Fibroblast of mammary gland (primary cell): ENCODE measurements at regions not wholly inside any gene's neighbourhood (a gene's known extent, or its start where the extent isn't known, plus 50 kb on each side); places are given as distances from the start of the nearest gene placed in this dataset.

Source experiments
- DNase-seq: peaks from one replicate; pipeline ENCODE4 v3.0.0-alpha.2; 2010; ENCODE audit warnings: low read depth
- H3K4me3 ChIP-seq: 2 replicates; pipeline ENCODE4 v1.5.1; 2011; ENCODE audit warnings: low read depth, mild to moderate bottlenecking, low read length, moderate library complexity; ENCODE audit not compliant: control insufficient read depth
- TF ChIP-seq, protein P1 (sequence below): conservative IDR thresholded peaks from 2 replicates; pipeline ENCODE4 v1.5.1; 2011; ENCODE audit warnings: low read depth, low read length, inconsistent platforms; ENCODE audit not compliant: control insufficient read depth, insufficient read depth

DNA sequence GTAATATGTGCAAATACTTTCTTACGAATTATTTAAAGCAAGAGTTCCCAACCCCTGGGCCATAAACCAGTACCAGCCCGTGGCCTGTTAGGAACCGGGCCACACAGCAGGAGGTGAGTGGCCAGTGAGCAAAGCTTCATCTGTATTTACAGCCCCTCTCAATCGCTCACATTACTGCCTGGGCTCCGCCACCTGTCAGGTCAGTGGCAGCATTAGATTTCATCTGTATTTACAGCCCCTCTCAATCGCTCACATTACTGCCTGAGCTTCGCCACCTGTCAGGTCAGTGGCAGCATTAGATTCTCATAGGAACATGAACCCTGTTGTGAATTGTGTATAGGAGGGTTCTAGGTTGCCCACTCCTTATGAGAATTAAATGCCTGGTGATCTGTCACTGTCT is 142.0 kb downstream of the RNASET2 start:
- H3K4me3 ChIP-seq: no peak overlapping the region
- TF ChIP-seq, protein P1, sequence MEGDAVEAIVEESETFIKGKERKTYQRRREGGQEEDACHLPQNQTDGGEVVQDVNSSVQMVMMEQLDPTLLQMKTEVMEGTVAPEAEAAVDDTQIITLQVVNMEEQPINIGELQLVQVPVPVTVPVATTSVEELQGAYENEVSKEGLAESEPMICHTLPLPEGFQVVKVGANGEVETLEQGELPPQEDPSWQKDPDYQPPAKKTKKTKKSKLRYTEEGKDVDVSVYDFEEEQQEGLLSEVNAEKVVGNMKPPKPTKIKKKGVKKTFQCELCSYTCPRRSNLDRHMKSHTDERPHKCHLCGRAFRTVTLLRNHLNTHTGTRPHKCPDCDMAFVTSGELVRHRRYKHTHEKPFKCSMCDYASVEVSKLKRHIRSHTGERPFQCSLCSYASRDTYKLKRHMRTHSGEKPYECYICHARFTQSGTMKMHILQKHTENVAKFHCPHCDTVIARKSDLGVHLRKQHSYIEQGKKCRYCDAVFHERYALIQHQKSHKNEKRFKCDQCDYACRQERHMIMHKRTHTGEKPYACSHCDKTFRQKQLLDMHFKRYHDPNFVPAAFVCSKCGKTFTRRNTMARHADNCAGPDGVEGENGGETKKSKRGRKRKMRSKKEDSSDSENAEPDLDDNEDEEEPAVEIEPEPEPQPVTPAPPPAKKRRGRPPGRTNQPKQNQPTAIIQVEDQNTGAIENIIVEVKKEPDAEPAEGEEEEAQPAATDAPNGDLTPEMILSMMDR: no peak
- DNase-seq: no peak

DNA sequence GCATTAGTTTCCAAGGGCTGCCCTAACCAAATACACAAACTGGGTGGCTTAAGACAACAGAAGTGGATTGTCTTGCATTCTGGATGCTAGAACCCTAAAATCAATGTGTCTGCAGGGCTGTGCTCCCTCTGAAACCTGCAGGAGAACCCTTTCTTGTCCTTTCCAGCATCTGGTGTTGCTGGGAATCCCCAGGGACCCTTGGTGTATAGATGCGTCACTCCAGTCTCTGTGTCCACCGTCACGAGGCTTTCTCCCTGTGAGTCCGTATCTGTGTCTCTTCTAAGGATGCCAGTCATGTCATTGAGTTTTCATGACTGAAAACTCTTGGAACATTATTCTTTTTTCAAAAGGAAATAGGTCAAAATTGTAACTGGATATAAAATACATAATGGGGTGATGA is 142.9 kb downstream of the RNASET2 start:
- H3K4me3 ChIP-seq: no peak overlapping the region
- TF ChIP-seq, protein P1: no peak
- no peak for DNase-seq

DNA sequence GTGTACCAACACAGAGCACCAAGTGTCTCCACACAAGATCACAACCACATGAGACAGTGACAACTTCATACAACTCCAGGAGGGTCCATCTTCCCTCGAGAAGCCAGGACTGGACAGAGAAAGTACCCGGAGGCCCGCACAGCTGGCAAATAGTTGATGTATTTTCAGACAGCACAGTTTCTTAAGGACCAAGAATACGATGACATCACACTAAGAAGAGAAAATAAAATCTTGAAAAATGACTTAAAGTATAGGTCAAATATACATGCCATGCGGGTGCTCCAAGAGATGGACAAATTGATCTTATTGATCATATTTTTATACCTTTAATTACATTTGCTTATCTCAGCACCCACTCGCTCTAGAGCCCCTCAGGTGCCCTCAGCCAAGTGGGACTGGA is 145.5 kb downstream of the RNASET2 start:
- no peak overlapping the region for H3K4me3 ChIP-seq
- no peak for DNase-seq
- TF ChIP-seq, protein P1: no peak

DNA sequence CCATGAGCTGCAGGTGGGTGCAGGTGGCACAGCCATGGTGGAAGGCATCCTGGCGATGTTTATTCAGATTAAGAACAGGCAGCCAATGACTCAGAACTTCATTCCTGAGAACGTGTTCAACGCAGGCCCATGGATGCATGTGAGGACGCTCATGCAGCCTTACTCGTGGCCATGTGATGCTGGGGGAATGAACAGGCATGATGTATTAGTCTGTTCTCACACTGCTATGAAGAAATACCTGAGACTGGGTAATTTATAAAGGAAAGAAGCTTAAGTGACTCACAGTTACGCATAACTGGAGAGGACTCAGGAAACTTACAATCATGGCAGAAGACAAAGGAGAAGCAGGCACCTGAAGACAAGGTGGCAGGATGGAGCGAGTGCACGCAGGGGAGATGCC is 146.6 kb downstream of the RNASET2 start:
- no peak overlapping the region for H3K4me3 ChIP-seq
- DNase-seq: no peak
- TF ChIP-seq, protein P1: no peak

DNA sequence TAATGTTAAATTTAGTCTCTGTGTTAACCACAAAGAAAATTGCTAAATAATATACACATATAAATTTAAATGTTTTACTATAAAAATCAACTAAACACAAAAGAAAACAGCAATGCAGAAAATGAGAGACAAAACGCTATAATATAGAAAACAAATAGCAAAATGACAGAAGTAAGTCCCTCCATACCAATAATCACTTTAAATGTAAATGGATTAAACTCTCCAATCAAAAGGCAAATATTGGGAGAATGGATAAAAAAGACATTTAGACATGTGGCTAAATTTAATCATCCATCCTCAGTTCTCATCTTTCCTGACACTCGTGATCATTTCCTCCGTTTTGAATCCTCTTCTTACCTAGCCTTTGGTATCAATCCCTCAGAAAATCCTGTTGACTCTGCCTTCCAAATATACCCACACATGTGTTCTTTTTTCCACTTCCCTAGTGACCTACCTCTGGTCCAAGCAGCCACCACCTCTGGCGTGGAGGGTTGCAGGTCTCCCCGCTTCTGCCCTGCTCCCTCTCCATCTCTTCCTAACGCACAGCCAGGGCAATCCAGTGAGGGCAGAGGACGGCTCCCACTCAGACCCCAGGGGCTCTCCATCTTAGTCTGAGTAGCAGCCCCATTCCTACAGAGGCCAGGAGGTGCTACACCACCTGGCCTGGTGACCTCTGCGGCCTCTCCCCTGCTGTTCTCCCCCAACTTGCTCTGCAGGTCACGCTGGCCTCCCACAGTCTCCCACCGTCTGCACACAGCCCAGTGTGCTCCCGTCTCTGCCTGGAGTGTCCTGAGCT is 149.2 kb downstream of the RNASET2 start:
- H3K4me3 ChIP-seq: no peak overlapping the region
- no peak for DNase-seq
- TF ChIP-seq, protein P1: no peak

DNA sequence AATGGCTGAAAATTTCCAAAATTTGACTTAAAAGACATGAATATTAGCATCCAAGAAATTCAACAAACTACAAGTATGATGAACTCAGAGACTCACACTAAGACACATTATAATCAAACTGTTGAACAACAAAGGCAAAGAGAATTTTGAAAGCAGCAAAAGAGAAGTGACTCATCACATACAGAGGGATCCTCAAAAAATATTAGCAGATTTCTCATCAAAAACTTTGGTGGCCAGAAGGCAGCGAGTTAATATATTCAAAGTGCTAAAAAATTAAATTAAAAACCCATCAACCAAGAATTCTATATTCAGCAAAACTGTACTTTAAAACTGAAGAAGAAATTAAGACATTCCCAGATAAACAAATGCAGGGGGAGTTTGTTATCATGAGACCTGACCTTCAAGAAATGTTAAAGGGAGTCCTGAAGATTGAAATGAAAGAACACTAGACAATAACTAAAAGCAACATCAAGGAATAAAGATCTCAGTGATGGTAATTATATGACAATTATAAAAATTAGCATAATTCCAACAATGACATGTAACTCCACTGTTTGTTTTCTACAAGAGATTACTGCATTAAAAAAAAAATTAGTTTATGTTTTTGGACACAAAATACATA is 150.0 kb downstream of the RNASET2 start:
- no peak for DNase-seq
- TF ChIP-seq, protein P1: no peak
- no peak overlapping the region for H3K4me3 ChIP-seq
